Breast epithelium (tissue), 4 donors: ENCODE measurements at regions not wholly inside any gene's neighbourhood (a gene's known extent, or its start where the extent isn't known, plus 50 kb on each side); places are given as distances from the start of the nearest gene placed in this dataset.

Experiments used
- DNase-seq, 2 donors: peaks; one replicate each; pipeline ENCODE4 v3.0.0-alpha.2; 2019; ENCODE audit warnings: low spot score in 2 of 2
- H3K27ac ChIP-seq, 2 donors: fragments of 200-600 bp; sonication (generic) in 1 of 2; one replicate each; pipeline ENCODE4 v1.5.1; 2016 to 2019; ENCODE audit warnings: mild to moderate bottlenecking in 1 of 2
- H3K27me3 ChIP-seq, 2 donors: fragments of 200-600 bp; sonication (generic) in 1 of 2; one replicate each; pipeline versions ENCODE4 v1.5.1 to v1.6.0; 2017 to 2019; ENCODE audit warnings: control low read depth in 1 of 2, mild to moderate bottlenecking in 1 of 2
- H3K36me3 ChIP-seq: fragments of 200-600 bp; one replicate; pipeline ENCODE4 v1.5.1; 2019
- H3K4me1 ChIP-seq, 2 donors: fragments of 200-600 bp; sonication (generic); one replicate each; pipeline ENCODE4 v1.5.1; 2016 to 2019; ENCODE audit warnings: control low read depth in 1 of 2
- H3K4me3 ChIP-seq, 3 donors: fragments of 200-600 bp; sonication (generic); 1 replicate in 2 of 3; 2 replicates in 1 of 3; pipeline ENCODE4 v1.5.1; 2016 to 2019; ENCODE audit warnings: mild to moderate bottlenecking in 3 of 3, moderate library complexity in 2 of 3
- H3K9me3 ChIP-seq, 2 donors: fragments of 200-600 bp; sonication (generic) in 1 of 2; one replicate each; pipeline ENCODE4 v1.5.1; 2016 to 2019; ENCODE audit warnings: control low read depth in 1 of 2
- CTCF ChIP-seq, 3 donors: fragments of 450-650 bp; IDR thresholded peaks; one replicate each; pipeline ENCODE4 v1.5.1; 2016 to 2017; ENCODE audit warnings: antibody characterized with exemption in 3 of 3, mild to moderate bottlenecking in 3 of 3, moderate library complexity in 3 of 3
- POLR2A ChIP-seq: fragments of 450-650 bp; IDR thresholded peaks from one replicate; pipeline ENCODE4 v1.6.1; 2016; ENCODE audit warnings: antibody characterized with exemption, mild to moderate bottlenecking, moderate library complexity
- POLR2AphosphoS5 ChIP-seq, 3 donors: sonication (generic); formaldehyde crosslinking; IDR thresholded peaks; one replicate each; pipeline ENCODE4 v1.6.1; 2017; ENCODE audit warnings: antibody characterized with exemption in 3 of 3
- intact Hi-C: fragments of 100-400 bp; cut with DNase I; formaldehyde crosslinking; loops from one replicate; pipeline ENCODE4 v1.15.1; 2023; ENCODE audit warnings: low total_unique reads

- no peak overlapping the region for H3K4me3 ChIP-seq
- intact Hi-C loops, result no loop called here
- no peaks in the 10 kb centered on the region for H3K36me3 ChIP-seq
- no peak for DNase-seq
- H3K4me1 ChIP-seq, result no peaks in the 10 kb centered on the region
- H3K9me3 ChIP-seq, result peaks cover 0 to 10% of the 10 kb centered on the region in 2 donors
- no peaks in the 10 kb centered on the region for H3K27me3 ChIP-seq
- TF ChIP-seq CTCF (IDR thresholded peaks at IDR 0.05) (no peak), POLR2A (no peak), POLR2AphosphoS5 (IDR thresholded peaks at IDR 0.05) (no peak)
- H3K27ac ChIP-seq, result no peak overlapping the region
Observed at GRCh38 chr9:81369121-81369520, 320.2 kb downstream of the TLE1 start.

- TF ChIP-seq CTCF (IDR thresholded peaks at IDR 0.05) (no peak), POLR2A (no peak), POLR2AphosphoS5 (IDR thresholded peaks at IDR 0.05) (no peak)
Observed at GRCh38 chr9:81363916-81364480, 325.3 kb downstream of the TLE1 start.

GRCh38 chr9:81361296-81361695 lies 328.1 kb downstream of the TLE1 start:
- Histone ChIP-seq H3K27me3 (no peaks in the 10 kb centered on the region), H3K4me1 (no peaks in the 10 kb centered on the region), H3K9me3 (peaks cover 0 to 10% of the 10 kb centered on the region in 2 donors), H3K36me3 (no peaks in the 10 kb centered on the region), H3K27ac (no peak overlapping the region), H3K4me3 (no peak overlapping the region)
- TF ChIP-seq CTCF (IDR thresholded peaks at IDR 0.05), result no peak
- intact Hi-C loops, result no loop called here
- DNase-seq, result no peak

More at GRCh38 chr9:81363916-81364480, 325.3 kb downstream of the TLE1 start:
- H3K9me3 ChIP-seq, result peaks cover 0 to 10% of the 10 kb centered on the region in 2 donors
- intact Hi-C loops, result no loop called here
- H3K4me1 ChIP-seq, result no peaks in the 10 kb centered on the region
- H3K27me3 ChIP-seq, result no peaks in the 10 kb centered on the region
- DNase-seq, result no peak
- H3K36me3 ChIP-seq, result no peaks in the 10 kb centered on the region
- no peak overlapping the region for H3K4me3 ChIP-seq
- no peak overlapping the region for H3K27ac ChIP-seq

DNA sequence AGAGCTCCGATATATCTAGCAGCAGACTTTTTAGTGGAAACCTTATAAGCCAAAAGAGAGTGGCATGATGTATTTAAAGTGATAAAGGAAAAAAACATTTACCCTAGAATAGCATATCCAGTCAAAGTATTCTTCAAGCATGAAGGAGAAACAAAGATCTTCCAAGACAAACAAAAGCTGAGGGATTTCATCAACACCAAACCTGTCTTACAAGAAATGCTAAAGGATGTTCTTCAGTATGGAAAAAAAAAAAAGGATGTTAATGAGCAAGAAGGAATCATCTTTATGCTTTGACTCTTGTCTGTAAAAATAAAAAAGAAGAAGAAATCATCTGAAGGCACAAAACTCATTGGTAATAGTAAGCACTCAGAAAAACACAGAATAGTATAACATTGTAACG lies 338.2 kb downstream of the TLE1 start:
- no peaks in the 10 kb centered on the region for H3K9me3 ChIP-seq
- TF ChIP-seq CTCF (IDR thresholded peaks at IDR 0.05), result no peak
- no peaks in the 10 kb centered on the region for H3K4me1 ChIP-seq
- intact Hi-C loops, result no loop called here
- no peaks in the 10 kb centered on the region for H3K36me3 ChIP-seq
- H3K4me3 ChIP-seq, result no peak overlapping the region
- no peak for DNase-seq
- H3K27ac ChIP-seq, result no peak overlapping the region
- no peaks in the 10 kb centered on the region for H3K27me3 ChIP-seq

DNA sequence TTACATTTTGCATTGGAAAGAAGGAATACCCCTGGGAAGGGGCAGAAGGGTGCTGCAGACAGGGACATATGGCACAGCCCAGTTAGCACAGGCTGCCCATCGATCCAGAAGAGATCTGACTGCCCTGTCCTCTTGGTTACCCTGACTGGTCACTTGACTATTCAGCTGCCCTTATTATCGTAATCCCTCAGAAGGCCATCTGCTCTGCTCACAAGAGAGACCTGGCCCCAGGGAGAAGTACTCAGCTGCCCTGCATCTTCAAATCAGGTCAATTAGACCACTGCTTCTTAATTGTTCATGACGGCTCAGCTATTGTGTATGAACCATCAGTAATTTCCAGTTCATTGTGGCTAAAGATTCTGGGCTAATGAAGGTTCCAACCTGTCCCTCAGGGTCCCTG lies 345.0 kb downstream of the TLE1 start:
- intact Hi-C loops, result no loop called here
- no peak for TF ChIP-seq POLR2A
- no peak for TF ChIP-seq POLR2AphosphoS5 (IDR thresholded peaks at IDR 0.05)
- TF ChIP-seq CTCF (IDR thresholded peaks at IDR 0.05), result no peak

More for the DNA sequence above, 345.0 kb downstream of the TLE1 start:
- no peak for DNase-seq
- Histone ChIP-seq H3K9me3 (no peaks in the 10 kb centered on the region), H3K27me3 (no peaks in the 10 kb centered on the region), H3K27ac (no peak overlapping the region), H3K4me1 (no peaks in the 10 kb centered on the region), H3K36me3 (no peaks in the 10 kb centered on the region), H3K4me3 (no peak overlapping the region)
